ENCODE measurements at regions not wholly inside any gene's neighbourhood (a gene's known extent, or its start where the extent isn't known, plus 50 kb on each side); places are given as distances from the start of the nearest gene placed in this dataset.
"Not testable (repeated sequence)": the region's sequence is repeated elsewhere in the genome, so short reads cannot be mapped to it uniquely, and the experiment has no call there.

DNA sequence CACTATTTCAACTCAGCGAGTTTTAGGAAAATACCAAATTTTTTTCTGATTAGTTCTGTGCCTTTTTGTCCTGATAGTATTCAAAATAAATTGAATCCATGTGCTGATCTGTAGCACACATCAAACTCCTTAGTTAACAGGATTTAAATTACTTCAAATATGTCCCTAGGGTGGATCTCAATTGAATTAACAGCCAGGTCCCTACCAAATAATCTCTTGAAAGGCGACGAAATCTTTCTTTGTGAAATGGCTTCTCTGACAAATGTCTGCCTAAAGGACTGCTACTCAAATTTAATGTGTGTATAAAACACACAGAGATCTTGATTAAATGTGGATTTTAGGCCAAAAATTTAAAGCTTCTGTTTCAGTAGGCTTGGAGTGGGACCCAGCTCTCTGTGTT lies 989.6 kb upstream of the KCND2 start:
- DNase-seq: no peak

DNA sequence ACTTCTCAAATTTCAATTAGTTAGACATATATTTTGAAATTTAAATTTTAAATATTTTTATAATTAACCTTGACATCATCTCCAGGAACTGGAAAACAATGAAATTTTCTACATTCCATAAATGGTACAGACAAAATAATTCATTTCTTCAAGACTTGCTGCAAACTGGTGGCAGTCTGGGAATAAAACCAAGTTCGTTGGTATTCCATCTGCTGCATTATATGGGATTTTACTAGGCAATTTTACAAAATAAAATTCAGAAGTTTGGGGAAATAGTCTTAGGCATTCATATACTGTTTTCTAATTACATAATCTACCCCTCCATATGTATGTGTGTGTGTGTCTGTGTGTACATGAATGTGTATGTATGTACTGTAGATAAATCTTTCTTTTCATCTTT lies 984.6 kb upstream of the KCND2 start:
- DNase-seq: no peak

DNA sequence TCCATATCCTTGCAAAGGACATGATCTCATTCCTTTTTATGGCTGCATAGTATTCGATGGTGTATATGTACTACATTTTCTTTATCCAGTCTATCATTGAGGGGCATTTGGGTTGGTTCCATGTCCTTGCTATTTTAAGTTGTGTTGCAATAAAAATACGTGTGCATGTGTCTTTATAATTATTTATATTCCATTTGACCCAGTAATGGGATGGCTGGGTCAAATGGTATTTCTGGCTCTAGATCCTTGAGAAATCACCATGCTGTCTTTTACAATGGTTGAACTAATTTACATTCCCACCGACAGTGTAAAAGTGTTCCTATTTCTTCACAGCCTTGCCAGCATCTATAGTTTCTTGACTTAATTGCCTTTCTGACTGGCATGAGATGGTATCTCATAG lies 972.6 kb upstream of the KCND2 start:
- DNase-seq: not testable (repeated sequence)

DNA sequence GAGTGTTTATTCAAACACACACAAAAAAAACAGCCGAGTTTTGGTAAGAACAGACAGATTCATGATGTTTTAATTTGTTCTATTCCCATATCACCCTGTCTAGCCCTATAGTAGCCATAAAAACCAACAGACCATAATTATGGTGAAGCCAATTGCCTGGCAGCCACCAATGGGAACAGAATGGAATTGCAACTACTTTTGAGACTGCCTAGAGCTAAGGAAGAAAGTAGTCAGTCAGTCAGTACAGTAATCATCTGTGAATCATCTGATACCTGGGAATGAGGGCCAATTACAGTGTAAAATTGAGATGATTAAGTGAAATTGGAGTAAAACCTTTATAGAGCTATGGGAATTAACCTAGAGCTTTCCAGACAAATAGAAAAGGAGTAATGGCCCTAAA lies 952.7 kb upstream of the KCND2 start:
- no peak for DNase-seq

GRCh38 chr7:119329715-119330114 lies 943.3 kb upstream of the KCND2 start:
- DNase-seq: no peak

- DNase-seq: no peak
Measured at GRCh38 chr7:119335405-119335804, 937.6 kb upstream of the KCND2 start.

GRCh38 chr7:119341822-119342221 lies 931.2 kb upstream of the KCND2 start:
- no peak for DNase-seq

- DNase-seq: no peak
Measured at GRCh38 chr7:119343289-119343688, 929.7 kb upstream of the KCND2 start.

GRCh38 chr7:119344466-119344865 lies 928.5 kb upstream of the KCND2 start:
- no peak for DNase-seq

- DNase-seq: no peak
Measured at GRCh38 chr7:119348491-119348890, 924.5 kb upstream of the KCND2 start.

DNA sequence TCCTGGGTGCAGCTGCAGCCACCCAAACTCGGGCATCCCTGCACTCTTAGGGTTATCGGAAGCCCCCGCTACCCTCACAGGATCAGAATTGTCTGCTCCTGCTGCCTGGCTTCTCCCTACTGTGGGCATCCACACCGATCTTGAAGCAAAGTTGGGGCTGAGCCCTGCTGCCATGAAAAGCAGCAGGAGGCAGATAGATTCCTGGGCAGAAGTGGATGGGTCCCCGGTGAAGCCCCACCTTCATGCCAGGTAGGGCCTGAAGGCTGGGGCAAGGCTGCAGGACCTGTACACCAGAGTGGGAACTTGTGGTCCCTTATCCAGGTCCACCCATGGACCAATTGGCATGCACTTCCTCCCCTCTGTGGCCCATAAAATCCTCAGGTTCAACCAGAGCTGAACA lies 922.6 kb upstream of the KCND2 start:
- DNase-seq: no peak

- no peak for DNase-seq
Measured at GRCh38 chr7:119351320-119351719, 921.7 kb upstream of the KCND2 start.

GRCh38 chr7:119374436-119374835 lies 898.5 kb upstream of the KCND2 start:
- no peak for DNase-seq

- DNase-seq: no peak
Measured at GRCh38 chr7:119377861-119378260, 895.1 kb upstream of the KCND2 start.

DNA sequence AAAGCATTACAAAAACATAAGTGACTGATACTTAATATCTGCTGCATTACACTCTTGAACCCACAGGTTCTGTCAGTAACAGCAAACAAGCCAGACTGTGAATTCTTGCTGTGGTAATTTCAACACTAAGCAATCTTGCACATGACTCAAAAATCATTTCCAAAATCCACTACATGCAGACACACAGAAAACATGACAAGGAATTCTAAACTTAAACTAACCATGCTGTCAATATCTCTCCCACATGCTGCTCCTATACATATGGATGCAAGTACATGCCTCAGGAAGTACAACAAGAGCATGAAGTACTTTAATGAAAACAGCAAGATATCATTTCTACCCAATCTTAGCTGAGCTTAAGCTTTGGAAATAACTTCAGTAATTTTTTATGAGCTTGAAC lies 890.2 kb upstream of the KCND2 start:
- DNase-seq: no peak

- no peak for DNase-seq
Measured at GRCh38 chr7:119395024-119395423, 878.0 kb upstream of the KCND2 start.

DNA sequence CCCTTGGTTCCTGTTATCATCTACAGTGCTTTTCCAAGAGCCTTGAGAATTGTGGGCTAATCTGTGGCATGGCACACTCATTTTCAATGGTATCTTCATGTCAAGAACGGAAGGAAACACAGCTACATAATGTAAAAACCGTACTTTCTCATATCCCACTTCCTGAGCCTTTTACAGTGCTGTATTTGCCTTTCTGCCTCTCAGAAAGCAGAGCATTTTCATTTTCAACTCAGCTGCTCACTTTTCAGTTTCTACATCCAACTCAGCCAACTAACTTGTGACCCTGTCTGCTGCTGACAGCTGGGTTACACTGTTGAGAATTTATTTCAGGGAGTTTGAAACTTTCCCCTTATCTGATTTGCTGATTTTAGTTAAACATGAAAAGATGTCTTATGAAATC lies 875.8 kb upstream of the KCND2 start:
- DNase-seq: peak in 1 of 5 donors; percentile 1

DNA sequence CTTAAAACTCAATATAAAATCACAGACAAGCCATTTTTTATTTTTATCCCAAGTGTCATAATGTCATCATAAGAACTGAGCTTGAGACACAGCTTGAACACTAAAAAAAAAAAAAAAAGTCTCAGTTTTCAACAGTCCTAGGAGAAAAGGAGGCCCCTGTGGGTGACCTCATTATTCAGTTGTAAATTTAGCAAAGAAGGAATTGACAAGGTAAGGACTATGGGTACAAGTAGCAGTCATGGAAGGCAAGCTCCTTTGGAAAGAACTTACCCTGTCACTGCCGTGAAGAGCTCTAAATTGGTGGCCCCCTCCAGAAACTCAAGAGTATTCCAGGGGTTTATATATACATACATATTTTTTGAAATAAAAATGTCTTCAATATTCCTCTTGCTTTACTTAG lies 864.4 kb upstream of the KCND2 start:
- DNase-seq: no peak

DNA sequence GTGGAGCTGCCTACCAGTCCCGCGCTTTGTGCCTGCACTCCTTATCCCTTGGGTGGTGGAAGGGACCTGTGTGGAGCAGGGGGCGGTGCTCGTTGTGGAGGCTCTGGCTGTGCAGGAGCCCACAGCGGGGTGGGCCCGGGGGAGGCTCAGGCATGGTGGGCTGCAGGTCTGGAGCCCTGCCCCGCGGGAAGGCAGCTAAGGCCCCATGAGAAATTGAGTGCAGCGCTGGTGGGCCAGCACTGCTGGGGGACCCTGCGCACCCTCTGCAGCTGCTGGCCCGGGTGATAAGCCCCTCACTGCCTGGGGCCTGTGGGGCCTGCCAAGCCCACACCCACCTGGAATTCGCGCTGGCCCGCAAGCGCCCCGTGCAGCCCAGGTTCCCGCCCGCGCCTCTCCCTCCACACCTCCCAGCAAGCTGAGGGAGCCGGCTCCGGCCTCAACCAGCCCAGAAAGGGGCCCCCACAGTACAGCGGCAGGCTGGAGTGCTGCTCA lies 859.6 kb upstream of the KCND2 start:
- no peak for DNase-seq

- no peak for DNase-seq
Measured at GRCh38 chr7:119415682-119416081, 857.3 kb upstream of the KCND2 start.

DNA sequence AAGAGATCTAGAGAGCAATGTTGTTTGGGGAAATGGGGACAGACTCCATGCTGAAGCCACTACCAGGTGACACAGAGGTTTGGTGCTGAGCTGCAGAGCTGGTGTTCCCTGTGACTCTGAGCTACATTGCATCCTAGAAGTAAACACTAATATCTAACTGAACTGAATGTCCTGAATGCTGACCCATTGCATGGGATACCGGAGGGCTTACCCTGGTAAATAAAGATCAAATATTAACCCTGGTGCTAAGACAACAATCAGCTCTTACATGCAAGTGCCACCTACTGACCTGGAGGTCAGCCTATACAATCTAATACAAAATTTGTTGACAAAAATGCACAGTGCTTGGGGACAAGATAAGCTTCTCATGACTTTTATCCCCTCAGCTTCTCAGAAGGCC lies 851.3 kb upstream of the KCND2 start:
- no peak for DNase-seq

DNA sequence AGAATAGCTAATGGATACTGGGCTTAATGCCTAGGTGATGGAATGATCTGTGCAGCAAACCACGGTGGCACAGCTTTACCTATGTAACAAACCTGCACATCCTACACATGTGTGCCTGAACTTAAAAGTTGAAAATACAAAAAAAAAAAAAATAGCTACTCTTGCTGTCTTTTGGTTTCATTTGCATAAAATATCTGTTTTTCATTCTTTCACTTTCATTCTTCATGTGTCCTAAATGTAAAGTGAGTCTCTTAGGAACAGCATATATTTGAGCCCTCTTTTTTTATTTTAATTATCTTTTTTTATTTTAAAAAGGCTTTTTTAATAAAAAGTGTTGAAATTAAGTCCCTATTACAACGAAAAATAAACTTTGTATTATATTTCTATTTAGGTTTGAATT lies 836.1 kb upstream of the KCND2 start:
- DNase-seq: no peak

GRCh38 chr7:119438315-119438714 lies 834.7 kb upstream of the KCND2 start:
- DNase-seq: no peak

DNA sequence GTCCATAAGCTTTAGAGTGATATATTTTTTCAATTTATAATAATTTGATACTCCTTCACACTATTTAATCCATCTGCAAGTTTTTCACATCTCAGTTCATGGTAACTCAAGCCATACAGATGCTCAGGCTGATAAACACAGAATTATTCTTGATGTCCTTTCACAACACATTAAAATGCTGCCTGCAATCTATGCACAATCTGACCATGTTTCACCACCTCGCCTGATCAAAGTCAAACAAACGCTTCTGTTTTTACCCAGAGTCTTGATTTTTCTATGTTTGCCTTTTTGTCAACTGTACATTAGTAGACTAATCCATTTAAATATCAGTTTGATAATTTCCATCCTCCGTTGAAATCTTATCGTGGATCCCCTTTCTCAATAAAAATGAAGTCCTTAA lies 833.8 kb upstream of the KCND2 start:
- no peak for DNase-seq

DNA sequence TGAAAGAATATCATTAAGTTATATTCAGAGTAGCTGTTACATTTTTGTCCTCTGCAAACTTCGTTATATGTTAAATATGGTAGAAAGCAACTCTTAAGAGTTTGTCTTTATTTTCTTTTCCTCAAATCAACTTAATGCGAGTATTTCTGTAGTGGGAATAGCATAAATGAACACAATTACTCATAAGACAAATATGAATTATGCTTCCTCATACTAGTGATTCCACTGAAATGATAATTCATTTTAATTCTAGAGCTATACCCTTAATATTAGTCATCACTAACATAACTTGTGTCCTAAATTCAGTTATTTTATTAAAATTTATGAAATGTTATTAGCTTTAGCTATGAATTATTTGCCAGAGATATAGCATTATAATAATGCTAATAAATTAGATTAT lies 820.6 kb upstream of the KCND2 start:
- DNase-seq: no peak

DNA sequence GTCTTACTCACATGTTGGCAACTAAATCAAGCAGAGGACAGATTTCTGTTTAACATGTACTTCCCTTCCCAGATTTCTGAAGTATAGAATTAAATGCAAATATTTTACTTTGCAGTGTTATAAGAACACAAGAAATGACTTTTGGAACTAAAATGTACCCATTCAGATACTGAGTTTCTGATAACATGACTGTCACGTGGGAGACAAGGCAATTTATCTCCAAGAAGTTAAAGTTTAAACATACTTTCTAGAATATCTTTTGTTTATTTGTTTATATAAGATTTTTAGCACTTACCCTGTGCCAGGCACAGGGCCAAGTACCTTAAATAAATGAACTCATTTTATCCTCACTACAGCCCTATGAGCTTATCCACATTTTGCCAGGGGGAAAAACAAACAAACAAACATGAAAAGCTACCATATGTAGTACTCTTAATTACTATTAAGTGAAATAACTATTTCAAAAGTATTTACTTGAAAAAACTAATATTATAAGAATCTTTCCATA lies 807.1 kb upstream of the KCND2 start:
- DNase-seq: no peak
